ENCODE measurements at regions not wholly inside any gene's neighbourhood (a gene's known extent, or its start where the extent isn't known, plus 50 kb on each side); places are given as distances from the start of the nearest gene placed in this dataset.
"Not testable (repeated sequence)": the region's sequence is repeated elsewhere in the genome, so short reads cannot be mapped to it uniquely, and the experiment has no call there.

DNA sequence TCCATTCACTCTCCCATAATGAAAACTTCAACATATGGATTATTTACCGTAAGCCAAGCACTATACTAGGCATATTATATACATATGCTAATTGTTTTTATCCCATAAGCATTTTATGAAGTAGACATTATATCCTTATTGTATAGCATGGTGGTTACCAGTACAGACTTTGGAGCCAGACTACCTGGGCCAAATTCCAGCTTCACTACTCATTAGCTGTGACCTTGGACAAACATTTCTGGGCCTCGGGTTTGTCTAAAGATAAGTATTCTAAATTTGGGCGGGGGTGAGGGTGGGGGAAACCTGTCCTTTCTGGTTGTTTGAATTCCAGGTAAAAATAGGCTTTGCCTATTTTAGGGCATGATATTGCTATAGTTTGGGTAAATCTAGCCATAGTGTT is 66.5 kb upstream of the P2RY1 start:
- no peak for DNase-seq (ENCODE audit: low read depth in 4 of 4, low spot score in 2 of 4)

DNA sequence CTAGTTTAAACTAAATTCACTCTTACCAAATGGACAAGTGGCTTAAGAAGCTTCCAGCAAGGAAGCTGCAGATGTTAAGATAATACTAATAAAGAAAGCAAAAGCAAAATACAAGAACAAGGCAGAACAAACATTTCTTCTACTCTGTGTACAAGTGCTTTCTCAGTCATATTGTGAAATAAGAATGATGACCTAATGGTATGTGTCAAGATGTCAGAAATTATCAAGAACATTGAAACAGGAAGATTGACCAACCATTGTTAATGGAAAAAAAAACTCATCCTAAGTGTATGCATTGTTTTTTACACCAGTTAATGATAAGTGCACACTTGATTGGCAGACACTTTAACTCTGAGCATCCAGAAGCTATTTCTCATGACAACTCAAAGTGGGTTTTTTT is 65.4 kb upstream of the P2RY1 start:
- no peak for DNase-seq (ENCODE audit: low read depth in 4 of 4, low spot score in 2 of 4)

DNA sequence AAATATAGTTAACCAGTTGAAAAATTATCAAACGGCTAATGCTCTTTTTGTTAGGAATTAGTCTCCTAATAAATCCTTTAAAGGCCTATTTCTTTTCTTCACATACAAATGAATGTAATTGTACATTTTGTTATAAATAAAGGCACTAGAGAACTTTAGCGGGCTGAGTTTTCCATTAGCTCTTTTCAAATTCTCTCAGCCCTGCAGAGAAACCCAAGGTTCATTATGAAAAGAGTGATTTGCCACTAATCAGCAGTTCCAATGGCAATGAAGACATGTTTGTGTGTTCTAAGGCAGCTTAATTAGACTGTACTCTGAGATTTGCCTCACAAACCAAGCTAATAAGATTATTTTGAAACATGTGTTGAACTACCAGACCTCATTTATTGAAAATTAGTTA is 64.6 kb upstream of the P2RY1 start:
- DNase-seq (ENCODE audit: low read depth in 4 of 4, low spot score in 2 of 4): no peak

DNA sequence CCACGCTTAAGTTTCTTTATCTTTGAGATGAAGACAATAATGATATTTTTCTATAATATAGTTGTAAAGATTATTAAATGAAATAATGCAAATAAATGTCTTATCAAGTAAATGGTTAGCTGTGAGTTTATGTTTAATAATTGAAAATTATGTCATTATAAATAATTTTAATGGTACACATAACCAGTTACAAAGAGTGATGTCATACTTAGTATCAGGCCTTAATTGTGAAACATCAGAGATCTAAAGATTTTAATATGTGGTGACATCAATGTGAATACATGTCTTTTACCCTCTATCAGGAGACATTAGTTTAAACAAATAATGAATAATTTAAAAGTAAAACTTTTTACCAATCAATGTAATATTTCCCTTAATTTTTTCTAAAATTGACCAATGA is 63.8 kb upstream of the P2RY1 start:
- no peak for DNase-seq (ENCODE audit: low read depth in 4 of 4, low spot score in 2 of 4)

DNA sequence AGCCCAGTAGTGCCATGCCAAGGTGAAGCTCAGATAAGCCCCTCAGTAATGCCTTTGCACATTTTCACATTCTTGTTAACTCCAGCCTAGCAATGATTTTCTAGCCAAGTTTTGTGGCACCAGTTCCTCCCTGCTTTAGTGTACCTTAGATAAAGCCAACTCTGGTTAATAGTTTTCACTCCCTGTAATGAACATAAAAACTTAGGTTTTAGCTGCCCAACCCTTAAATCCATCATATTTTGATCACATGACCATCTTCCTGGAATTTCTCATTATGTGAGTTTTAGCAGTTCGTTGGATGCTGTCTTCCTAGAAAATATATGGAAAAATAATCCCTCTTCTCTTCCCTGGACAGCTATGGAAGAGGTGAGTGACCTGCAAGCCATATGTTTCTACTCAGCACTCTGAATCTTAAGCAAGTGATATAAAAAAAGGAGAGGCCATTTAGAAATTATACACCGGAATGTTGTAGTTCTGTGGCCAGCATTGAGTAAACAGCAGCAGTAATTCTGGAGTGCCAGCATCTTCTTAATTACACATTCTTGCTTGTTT is 62.2 kb upstream of the P2RY1 start:
- DNase-seq (ENCODE audit: low read depth in 4 of 4, low spot score in 2 of 4): no peak

DNA sequence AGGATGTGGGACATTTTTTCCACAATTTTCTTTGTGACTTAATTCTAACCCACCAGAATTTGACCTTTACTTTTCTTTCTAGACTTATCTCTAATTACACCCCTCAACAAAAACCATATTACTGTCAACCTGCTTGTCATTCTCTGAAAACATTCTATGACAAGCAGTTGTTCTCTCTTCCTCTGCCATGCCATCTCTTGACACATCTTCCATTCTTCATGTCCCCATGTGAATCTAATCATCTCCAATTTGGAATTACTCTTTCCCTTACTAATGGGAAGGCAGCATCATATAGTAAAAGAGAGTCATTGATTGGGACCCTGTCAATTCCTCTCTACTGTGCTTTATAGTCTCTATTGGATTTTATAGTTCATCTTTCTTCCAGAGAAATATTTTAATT is 61.3 kb upstream of the P2RY1 start:
- DNase-seq (ENCODE audit: low read depth in 4 of 4, low spot score in 2 of 4): no peak

DNA sequence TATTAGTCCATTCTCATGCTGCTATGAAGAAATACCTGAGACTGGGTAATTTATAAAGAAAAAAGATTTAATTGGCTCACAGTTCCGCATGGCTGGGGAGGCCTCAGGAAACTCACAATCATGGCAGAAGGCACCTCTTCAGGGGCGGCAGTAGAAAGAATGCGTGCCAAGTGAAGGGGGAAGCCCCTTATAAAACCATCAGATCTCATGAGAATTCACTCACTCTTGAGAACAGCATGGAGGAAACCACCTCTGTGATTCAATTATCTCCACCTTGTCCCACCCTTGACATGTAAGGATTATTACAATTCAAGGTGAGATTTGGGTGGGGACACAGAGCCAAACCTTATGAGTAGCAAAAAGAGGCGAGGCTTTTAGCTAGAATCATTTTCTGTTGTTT is 60.7 kb upstream of the P2RY1 start:
- not testable (repeated sequence) for DNase-seq (ENCODE audit: low read depth in 4 of 4, low spot score in 2 of 4)

DNA sequence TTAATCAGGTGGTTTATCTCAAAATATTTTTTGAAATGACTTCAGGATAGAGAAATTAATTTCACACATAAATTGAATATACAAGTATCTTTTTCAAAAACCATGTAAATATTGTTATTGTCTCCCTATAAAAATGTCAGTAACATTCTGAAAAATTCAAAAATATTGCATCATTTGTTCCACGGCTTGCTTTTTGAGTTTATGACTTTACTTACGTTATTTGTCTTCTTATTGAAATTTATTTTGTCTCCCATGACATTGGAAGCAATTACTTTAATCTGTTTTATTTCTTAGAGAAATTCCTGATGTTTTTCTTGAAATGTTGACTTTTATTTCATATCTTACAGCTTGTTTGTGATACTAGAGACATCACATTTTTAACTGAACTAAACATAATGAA is 56.9 kb upstream of the P2RY1 start:
- DNase-seq (ENCODE audit: low read depth in 4 of 4, low spot score in 2 of 4): no peak

DNA sequence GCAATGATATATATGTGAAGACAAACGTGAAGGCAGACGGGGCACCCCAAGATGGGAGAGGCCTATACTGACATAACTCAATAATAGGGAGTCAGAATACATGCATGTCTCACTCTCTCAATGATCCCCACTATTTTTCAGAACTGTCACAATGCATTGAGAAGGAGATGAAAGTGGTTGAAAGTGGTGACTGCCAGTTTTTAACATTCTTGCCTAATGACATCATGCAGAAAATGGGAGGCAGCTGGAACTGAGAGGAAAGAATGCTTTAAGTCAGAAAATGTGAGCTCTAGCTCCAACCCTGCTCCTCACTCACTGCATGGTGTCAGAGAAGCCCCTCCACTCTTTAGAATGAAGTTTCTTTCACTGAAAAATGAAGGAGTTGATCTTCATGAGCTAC is 55.3 kb upstream of the P2RY1 start:
- no peak for DNase-seq (ENCODE audit: low read depth in 4 of 4, low spot score in 2 of 4)

DNA sequence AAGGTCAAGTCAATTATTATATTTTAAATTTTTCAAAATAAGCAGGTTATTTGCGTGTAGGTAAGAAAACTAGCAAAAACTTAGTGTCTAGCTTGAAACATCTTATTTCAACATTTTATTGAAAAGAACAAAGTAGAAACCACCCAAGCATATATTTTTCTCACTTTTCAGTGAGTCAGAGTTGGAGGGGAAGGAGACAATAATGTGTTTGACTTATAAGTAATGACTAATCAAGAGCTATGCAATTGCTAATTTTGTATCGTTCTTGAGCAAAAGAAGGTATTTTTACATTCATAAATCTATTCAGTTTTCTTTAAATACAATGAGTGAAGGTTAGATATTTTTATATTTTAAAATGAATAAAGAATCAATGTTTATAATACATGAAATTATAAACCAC is 54.4 kb upstream of the P2RY1 start:
- DNase-seq (ENCODE audit: low read depth in 4 of 4, low spot score in 2 of 4): no peak

DNA sequence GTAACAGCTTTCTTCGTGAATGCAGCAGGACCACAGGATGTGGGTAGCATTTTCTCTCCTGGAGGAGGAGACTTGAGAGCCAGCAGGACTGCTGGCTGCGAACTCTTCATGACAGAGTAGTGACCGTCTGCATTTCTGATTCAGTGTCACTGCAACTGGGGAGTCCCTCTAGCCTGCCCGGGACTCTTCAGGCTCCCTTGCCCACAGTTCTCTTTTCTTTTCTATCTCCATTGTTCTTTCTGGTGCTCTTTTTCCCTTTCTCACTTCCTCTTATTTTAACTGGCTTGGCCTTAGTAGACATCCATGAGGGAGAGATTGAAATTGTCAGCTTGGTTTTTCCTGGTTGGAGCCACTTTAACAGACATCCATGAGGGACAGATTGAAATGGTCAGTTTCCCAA is 49.9 kb upstream of the P2RY1 start:
- no peak for DNase-seq (ENCODE audit: low read depth in 4 of 4, low spot score in 2 of 4)

All from left renal cortex interstitium (tissue), 4 donors.